ENCODE measurements at regions not wholly inside any gene's neighbourhood (a gene's known extent, or its start where the extent isn't known, plus 50 kb on each side); places are given as distances from the start of the nearest gene placed in this dataset.

DNA sequence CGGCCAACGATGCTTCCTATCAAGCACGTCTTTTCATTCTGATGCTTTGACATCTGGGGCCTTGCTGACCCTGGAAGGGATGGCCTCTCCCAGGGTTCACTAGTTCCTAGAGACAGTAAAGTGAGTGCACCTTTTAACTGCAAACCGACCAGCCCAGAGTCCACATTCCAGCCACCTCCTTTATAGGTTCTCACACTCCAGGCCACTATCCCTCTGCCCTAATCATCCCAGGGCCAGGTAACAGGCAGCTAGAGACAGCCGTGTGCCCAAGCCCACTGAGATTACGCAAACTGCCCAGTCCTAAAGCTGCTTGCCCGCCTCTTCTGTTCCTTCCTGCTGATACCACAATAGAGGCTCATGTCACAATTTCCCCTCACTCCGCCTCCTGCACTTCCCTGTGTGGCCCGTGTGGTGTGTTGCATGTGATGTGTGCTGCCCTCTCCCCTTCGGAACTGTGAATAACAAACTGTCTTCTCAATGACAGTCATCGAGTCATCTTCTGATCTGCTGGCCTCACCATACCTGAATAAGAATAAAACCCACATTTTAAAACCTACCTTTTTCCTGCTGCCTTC, 123.7 kb upstream of the EXOC2 start:
- no peak overlapping the region for H3K4me3 ChIP-seq (ENCODE audit: low read length)
- no peak for DNase-seq (ENCODE audit: low read depth)
- TF ChIP-seq, protein P1, sequence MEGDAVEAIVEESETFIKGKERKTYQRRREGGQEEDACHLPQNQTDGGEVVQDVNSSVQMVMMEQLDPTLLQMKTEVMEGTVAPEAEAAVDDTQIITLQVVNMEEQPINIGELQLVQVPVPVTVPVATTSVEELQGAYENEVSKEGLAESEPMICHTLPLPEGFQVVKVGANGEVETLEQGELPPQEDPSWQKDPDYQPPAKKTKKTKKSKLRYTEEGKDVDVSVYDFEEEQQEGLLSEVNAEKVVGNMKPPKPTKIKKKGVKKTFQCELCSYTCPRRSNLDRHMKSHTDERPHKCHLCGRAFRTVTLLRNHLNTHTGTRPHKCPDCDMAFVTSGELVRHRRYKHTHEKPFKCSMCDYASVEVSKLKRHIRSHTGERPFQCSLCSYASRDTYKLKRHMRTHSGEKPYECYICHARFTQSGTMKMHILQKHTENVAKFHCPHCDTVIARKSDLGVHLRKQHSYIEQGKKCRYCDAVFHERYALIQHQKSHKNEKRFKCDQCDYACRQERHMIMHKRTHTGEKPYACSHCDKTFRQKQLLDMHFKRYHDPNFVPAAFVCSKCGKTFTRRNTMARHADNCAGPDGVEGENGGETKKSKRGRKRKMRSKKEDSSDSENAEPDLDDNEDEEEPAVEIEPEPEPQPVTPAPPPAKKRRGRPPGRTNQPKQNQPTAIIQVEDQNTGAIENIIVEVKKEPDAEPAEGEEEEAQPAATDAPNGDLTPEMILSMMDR (IDR thresholded peaks at IDR 0.05; ENCODE audit: insufficient read depth, low read depth, low read length, missing control alignments) = no peak

DNA sequence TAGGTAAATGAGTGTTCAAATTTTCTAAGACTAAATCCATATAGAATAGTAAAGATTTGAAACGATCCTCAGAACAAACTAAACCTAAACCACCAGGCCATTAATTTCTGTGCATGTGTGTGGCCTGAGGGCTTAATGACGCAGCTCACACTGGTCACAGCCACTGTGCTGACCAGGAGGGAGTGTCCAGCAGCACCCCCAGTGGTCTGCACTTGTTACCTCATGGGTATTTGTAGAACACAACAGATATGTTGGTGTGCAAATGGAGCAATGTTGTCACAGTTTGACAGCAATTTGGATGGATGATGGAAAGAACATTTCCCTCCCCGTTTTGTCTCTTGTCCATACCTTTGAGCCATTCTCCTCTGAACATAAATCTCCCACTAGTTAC, 122.4 kb upstream of the EXOC2 start:
- no peak for DNase-seq (ENCODE audit: low read depth)
- TF ChIP-seq, protein P1 (IDR thresholded peaks at IDR 0.05; ENCODE audit: insufficient read depth, low read depth, low read length, missing control alignments) = no peak
- H3K4me3 ChIP-seq (ENCODE audit: low read length) = no peak overlapping the region

DNA sequence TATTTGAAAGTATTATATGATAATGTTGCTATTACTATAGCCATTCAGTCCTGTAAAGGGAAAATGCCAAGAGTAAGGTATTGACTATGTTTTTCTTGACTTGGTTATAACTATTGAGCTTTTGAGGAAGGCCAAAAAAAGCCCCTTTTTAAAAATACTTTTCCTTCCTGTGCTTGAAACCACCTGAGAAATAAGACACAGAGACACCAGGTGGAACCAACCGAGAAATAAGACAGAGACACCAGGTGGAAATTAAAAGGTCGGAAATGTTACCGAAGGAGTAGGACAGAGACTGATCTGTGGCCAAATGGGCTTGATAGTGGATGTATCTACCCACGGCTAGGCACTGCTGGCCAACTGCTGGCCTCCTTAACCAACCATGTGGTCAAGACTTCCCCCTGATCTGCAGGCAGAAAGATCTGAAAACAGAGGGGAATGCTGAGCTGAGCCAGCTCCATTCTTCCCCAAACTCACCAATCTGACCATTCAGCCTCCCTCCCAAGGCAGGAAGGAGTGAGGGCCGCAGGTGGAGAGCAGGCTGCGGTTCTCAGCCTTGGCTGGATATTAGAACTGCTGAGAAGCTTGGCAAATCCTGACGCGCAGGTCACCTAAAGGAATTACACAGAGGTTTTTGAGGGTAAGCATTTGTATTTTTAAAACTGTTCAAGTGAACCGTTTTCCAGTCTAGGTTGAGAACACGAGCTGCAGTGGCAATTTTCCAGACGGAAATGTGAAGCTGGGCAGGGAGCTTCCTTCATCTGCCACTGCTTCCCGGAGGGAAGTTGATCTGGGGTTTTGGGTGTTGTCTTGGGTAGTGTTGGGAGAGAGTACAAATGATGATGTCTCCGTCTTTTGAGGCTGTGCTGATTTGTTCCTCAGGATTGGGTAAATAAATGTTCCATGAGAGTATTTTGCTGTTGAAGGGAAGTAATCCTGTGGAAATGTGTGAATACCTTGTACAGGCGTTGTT, 121.7 kb upstream of the EXOC2 start:
- DNase-seq (ENCODE audit: low read depth) = no peak
- TF ChIP-seq, protein P1 (IDR thresholded peaks at IDR 0.05; ENCODE audit: insufficient read depth, low read depth, low read length, missing control alignments) = no peak
- H3K4me3 ChIP-seq (ENCODE audit: low read length) = no peak overlapping the region

DNA sequence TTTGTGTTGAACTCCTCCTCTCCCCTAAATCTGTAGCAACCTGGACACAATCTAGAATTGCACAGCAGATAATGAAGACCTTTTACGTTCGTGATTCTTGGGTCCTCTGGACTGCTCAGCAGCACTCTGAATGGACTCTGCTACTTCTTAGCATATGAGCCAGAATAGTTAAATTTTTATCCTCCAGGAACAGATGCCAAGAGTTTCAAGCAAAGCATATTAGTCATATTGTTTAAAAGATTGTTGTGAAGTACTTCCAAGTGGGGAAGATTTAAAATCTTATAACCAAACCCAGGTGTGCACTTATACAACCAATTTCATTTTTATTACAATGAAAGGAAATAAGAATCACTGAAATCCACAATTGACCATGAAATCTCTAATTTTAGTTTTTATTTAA, 118.9 kb upstream of the EXOC2 start:
- no peak overlapping the region for H3K4me3 ChIP-seq (ENCODE audit: low read length)
- DNase-seq (ENCODE audit: low read depth) = no peak
- TF ChIP-seq, protein P1 (IDR thresholded peaks at IDR 0.05; ENCODE audit: insufficient read depth, low read depth, low read length, missing control alignments) = no peak

DNA sequence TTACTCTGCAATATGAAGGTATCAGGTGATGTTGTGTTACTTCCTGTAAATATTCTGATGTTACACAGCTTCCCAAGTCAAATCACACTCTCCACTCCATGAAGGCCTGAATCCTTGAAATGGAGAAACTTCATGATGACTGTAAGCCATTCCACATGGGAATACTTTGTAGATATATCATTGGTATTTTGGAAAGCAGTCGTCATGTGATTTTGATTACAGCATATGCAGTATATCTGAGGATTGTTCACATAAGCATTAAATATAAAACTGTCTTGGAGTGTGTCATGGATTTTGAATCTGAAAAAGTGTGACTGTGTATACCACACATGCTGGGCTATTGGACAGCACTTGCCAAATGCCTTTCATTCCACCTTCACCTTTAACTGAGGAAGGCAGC, 118.3 kb upstream of the EXOC2 start:
- no peak for DNase-seq (ENCODE audit: low read depth)
- TF ChIP-seq, protein P1 (IDR thresholded peaks at IDR 0.05; ENCODE audit: insufficient read depth, low read depth, low read length, missing control alignments) = no peak
- H3K4me3 ChIP-seq (ENCODE audit: low read length) = no peak overlapping the region

DNA sequence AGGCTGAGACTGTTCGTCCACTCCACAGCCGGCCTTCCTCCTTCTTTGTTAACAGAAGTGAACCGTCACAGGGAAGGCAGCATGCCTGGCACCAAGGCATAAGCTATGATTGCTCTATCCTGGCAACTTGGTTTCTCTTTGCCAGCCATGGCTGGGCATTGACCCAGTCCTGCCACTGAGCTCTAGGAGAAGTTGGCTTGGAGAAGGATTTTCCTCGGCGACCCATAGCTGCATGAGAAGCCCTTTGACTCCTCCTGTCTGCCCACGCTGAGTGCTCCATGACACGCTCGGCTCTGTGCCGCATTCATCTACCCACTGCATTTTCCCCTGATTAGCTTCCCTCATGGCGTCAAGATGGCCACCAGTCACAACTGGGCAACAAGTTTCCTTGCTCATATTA, 111.8 kb upstream of the EXOC2 start:
- TF ChIP-seq, protein P1 (IDR thresholded peaks at IDR 0.05; ENCODE audit: insufficient read depth, low read depth, low read length, missing control alignments) = no peak
- DNase-seq (ENCODE audit: low read depth) = no peak
- no peak overlapping the region for H3K4me3 ChIP-seq (ENCODE audit: low read length)
